Testis (tissue), 2 donors: ENCODE measurements at regions not wholly inside any gene's neighbourhood (a gene's known extent, or its start where the extent isn't known, plus 50 kb on each side); places are given as distances from the start of the nearest gene placed in this dataset.

ENCODE experiments used
- POLR2A ChIP-seq: fragments of 450-650 bp; IDR thresholded peaks from one replicate; pipeline ENCODE4 v1.6.1; 2017; ENCODE audit warnings: antibody characterized with exemption, mild to moderate bottlenecking, moderate library complexity
- TF ChIP-seq, protein P1 (sequence below), 3 experiments: fragments of 450-650 bp in 2 of 3; fragments of 200-600 bp in 1 of 3; sonication (generic) in 1 of 3; IDR thresholded peaks; one replicate each; pipeline ENCODE4 v1.5.1; 2016 to 2019; ENCODE audit warnings: antibody characterized with exemption in 3 of 3, mild to moderate bottlenecking in 2 of 3, moderate library complexity in 1 of 3

- no peak for TF ChIP-seq POLR2A
- TF ChIP-seq, protein P1, sequence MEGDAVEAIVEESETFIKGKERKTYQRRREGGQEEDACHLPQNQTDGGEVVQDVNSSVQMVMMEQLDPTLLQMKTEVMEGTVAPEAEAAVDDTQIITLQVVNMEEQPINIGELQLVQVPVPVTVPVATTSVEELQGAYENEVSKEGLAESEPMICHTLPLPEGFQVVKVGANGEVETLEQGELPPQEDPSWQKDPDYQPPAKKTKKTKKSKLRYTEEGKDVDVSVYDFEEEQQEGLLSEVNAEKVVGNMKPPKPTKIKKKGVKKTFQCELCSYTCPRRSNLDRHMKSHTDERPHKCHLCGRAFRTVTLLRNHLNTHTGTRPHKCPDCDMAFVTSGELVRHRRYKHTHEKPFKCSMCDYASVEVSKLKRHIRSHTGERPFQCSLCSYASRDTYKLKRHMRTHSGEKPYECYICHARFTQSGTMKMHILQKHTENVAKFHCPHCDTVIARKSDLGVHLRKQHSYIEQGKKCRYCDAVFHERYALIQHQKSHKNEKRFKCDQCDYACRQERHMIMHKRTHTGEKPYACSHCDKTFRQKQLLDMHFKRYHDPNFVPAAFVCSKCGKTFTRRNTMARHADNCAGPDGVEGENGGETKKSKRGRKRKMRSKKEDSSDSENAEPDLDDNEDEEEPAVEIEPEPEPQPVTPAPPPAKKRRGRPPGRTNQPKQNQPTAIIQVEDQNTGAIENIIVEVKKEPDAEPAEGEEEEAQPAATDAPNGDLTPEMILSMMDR (IDR thresholded peaks at IDR 0.05) = no peak
Observed at GRCh38 chr16:27625050-27625697, 75.2 kb downstream of the KATNIP start.
